Esophagus muscularis mucosa (tissue), 4 donors: ENCODE measurements at regions not wholly inside any gene's neighbourhood (a gene's known extent, or its start where the extent isn't known, plus 50 kb on each side); places are given as distances from the start of the nearest gene placed in this dataset.

Experiments used
- CTCF ChIP-seq, 3 experiments: fragments of 200-600 bp in 2 of 3; fragments of 450-650 bp in 1 of 3; sonication (generic) in 2 of 3; IDR thresholded peaks; one replicate each; pipeline ENCODE4 v1.5.1; 2017 to 2019; ENCODE audit warnings: antibody characterized with exemption in 3 of 3, mild to moderate bottlenecking in 2 of 3, moderate library complexity in 1 of 3
- EP300 ChIP-seq: sonication (generic); formaldehyde crosslinking; IDR thresholded peaks from one replicate; pipeline ENCODE4 v1.6.1; 2017; ENCODE audit warnings: antibody characterized with exemption
- POLR2A ChIP-seq: fragments of 450-650 bp; IDR thresholded peaks from one replicate; pipeline ENCODE4 v1.6.1; 2017; ENCODE audit warnings: antibody characterized with exemption, moderate library complexity, mild to moderate bottlenecking, low read depth
- POLR2AphosphoS5 ChIP-seq, 2 donors: sonication (generic); formaldehyde crosslinking; IDR thresholded peaks; one replicate each; pipeline ENCODE4 v1.6.1; 2017; ENCODE audit warnings: antibody characterized with exemption in 2 of 2

GRCh38 chr17:68800751-68801150 is 154.4 kb downstream of the ABCA8 start:
- no peak for TF ChIP-seq CTCF (IDR thresholded peaks at IDR 0.05)
- no peak for TF ChIP-seq POLR2A
- no peak for TF ChIP-seq POLR2AphosphoS5 (IDR thresholded peaks at IDR 0.05)
- TF ChIP-seq EP300: no peak
